GM11168 (cell line): ENCODE measurements at regions not wholly inside any gene's neighbourhood (a gene's known extent, or its start where the extent isn't known, plus 50 kb on each side); places are given as distances from the start of the nearest gene placed in this dataset.

ENCODE experiments used
- in situ Hi-C: fragments of 300-500 bp; cut with MboI; formaldehyde crosslinking; loops from one replicate; pipeline ENCODE4 v1.12.0; 2022; ENCODE audit warnings: low sequenced_read_pairs; ENCODE audit not compliant: unreplicated experiment

DNA sequence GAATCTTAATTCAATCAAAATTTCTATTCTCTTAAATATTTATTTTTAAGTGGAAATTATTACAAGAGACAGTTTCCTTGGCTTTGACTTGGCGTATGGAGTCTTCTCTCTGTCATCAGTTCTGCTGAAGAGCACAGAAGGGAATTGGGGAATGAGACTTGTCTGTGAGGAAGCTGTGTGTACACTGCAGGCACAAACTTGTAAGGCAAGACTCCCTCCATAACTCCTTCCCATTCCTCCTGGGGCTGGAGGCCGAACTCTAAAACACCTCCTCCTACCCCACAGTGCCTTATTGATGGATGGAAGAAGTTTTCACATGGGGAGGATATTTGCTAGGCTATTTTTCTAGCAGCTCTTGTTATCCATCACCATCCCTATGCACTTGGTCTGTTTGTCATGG, 187.4 kb upstream of the ELL2 start:
- in situ Hi-C loops, result no loop called here

DNA sequence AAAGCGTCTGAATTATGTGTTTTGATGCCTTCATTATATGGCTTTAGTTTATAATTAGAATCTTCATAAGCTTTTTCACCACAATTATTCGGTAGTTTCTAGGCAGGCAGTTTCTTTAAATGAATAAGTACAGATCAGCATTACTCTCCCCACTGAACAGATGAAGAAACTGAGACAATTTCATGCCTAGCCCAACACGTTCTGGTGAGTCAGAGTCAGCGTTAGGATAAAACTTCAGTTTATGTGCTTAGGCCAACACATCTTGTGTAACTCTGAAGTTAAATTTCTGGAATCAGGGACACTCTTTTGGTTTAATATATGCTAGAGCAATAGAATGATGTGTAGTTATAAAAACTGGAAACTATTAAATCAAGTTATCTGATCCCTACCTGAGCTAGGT, 186.7 kb upstream of the ELL2 start:
- in situ Hi-C loops, result no loop called here

GRCh38 chr5:96147866-96148265, 186.2 kb upstream of the ELL2 start:
- in situ Hi-C loops, result no loop called here

DNA sequence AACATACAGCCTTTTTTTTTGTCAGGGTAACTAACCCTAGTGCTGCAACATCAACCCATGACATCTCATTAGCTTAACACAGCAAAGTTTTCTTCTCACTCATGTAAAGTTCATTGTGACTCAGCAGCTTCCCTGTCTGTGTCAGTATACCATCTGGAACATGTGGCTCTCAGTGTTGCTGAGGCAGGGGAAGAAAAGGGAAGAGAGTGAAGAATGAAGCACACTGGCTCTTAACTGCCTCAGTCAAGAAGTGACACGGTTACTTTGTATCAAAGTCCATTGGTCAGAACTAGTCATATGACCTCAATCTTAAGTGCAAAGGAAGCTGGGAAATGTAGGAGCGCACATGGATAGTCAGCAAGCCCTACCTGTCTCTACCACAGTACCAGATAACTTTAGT, 185.0 kb upstream of the ELL2 start:
- in situ Hi-C loops, result no loop called here

DNA sequence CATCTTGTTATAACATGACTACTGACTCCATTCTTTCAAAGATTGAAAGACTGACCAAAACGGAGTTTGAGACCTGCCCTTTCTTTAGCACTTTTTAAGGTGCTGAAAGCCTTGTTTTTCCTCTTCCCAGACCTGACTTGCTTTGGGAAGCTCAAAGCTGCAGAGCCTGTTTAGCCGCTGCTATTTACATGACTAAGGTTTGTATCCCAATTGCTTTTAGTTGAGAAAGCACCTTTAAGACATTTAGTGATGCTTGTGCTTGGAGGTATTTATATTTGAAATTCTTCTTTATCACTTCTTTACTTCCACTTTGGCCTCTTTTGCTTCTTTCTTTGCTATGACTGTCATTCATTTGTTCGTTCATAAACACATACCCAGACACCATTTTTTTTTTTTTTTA, 182.6 kb upstream of the ELL2 start:
- in situ Hi-C loops, result no loop called here

- in situ Hi-C loops, result no loop called here
These were observed 181.8 kb upstream of the ELL2 start for GRCh38 chr5:96143450-96143849.

- in situ Hi-C loops, result no loop called here
These were observed 181.3 kb upstream of the ELL2 start for GRCh38 chr5:96142786-96143434.

DNA sequence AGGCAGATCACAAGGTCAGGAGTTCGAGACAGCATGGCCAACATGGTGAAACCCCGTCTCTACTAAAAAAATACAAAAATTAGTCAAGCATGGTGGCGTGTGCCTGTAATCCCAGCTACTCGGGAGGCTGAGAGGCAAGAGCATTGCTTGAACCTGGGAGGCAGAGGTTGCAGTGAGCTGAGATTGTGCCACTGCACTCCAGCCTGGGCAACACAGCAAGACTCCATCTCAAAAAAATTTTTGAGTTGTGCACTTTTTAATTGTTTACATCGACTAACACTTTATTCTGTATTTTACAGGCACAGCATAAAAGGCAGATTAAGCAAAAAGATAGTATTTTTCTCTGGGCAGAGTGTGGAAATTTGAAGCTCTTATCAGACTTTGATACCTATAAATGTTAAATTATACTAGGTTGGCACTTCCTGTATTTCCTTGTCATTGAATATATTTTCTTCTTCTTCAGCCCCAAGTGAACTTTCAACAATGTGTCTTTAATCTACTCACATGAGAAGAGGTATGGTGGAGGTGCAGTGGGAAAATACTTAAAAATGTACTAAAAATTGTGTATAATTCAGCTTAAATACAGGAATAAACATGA, 180.6 kb upstream of the ELL2 start:
- in situ Hi-C loops, result no loop called here

- in situ Hi-C loops, result no loop called here
These were observed 180.1 kb upstream of the ELL2 start for GRCh38 chr5:96141749-96142148.

- in situ Hi-C loops, result no loop called here
These were observed 178.8 kb upstream of the ELL2 start for GRCh38 chr5:96140496-96140895.

DNA sequence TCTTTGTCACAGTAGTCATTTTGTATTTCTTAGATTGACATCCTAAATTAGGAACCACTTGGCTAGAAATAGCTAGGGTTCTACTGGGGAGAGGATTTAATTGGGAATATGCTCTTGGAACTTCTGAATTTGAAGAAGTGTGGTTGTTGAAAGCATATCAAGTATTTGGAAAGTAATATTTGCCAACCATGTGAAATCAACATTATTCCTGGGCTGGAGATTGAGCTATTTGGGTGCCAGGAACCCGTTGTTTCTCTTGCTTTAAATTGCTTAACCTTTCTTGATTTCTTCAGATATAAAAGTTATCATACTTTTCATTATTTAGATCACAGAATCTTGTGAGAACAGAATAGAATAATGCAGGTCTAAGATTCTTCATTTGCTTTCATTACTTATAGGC, 178.4 kb upstream of the ELL2 start:
- in situ Hi-C loops, result no loop called here

DNA sequence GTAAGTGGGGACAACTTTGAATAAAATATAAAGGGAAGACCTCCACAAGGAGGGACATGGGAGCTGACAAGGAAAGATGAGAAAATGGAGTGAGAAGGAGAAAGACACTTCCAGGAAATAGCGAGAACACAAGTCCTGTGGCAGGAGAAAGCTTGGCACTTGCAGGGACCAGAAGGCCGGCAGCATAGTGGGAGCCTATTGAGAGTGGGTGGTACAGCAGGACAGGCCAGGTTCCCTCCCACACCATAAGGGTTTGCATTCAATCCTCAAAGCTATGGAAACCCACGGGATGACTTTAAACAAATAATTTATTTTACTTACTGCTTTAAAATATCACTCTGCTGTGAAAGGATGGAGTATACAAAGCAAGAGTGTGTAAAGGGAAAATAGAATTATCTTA, 173.2 kb upstream of the ELL2 start:
- in situ Hi-C loops, result no loop called here

DNA sequence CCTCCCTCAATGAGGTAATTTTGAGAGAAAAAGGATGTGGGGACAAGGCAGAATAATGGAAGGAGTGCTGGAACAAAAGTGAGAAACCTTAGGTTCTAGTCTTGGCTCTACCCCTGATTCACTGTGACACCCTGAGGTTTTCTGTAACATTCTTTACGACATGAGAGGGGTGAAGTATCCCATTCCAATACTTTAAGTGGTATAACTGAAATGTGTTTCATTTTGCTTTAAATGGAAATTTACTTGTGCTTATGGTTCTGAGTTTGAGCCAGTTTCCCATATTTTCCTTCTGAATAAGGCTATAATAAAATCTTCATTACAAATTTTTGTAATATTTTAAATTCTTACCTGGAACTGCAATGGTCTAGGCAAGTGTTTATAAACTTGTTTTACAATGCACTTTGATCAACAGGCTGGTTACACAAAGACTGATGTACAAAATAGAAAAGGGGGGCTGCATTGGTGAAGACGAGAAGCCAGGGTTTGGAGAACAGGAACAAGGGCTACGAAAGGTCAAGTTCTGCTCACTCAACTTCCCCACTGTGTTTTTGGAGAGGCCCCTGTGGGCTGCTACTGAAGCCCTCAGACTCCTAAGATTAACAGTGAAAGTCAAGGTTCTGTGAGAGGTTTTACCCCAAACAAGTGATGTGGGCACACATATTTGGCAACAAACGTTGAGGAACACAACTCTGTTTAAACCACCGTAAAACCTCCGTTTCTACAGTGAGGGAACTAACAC, 171.9 kb upstream of the ELL2 start:
- in situ Hi-C loops, result no loop called here

DNA sequence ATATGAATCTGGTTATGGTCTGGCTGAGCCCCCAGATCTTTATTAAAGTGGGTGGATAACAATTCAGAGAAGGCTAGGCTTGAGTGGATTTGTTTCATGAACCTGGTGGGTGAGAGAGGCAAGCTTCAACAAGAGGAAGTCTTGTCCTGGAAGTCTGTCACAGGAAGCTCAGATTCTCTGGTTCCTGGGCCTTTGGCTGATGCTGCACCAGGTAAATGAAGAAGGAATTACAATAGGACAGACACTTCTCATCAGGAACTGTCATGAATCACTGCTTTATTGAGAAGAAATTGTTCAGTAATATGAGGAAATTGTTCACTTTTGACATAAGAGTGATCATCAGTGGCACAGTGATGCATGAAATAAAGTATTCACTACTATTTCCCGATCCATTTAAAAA, 167.6 kb upstream of the ELL2 start:
- in situ Hi-C loops, result no loop called here

DNA sequence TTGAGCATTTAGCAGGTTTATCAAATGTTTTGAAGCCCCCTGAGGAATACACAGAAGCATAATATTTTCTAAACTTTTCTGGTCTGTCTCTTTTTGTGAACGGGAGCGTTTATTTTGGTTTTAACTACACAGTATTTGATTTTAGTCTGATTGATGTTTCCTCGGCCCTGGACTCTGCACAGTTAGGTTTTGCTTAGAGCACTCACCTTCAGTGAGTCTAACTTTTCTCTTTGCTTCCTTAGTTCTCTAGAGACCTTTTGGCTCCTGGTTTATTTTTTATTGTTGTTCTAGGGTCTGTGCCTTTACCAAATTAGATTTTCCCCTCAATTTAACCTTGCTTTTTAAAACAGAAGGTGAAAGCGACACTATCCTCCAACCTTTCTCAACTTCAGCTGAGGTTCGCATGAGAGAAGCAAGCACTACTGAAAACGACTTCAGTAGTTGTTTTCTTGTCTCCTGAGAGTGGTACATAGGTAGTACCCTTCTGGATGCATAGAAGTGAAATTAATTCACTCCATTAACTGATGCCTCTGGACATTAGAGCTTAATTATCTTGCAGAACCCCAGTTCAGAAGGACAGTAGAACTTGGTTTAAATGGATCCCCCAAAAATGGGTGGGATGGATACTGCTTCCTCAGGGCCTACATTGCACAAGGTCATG, 166.7 kb upstream of the ELL2 start:
- in situ Hi-C loops, result no loop called here

GRCh38 chr5:96127538-96127937, 165.9 kb upstream of the ELL2 start:
- in situ Hi-C loops, result no loop called here

DNA sequence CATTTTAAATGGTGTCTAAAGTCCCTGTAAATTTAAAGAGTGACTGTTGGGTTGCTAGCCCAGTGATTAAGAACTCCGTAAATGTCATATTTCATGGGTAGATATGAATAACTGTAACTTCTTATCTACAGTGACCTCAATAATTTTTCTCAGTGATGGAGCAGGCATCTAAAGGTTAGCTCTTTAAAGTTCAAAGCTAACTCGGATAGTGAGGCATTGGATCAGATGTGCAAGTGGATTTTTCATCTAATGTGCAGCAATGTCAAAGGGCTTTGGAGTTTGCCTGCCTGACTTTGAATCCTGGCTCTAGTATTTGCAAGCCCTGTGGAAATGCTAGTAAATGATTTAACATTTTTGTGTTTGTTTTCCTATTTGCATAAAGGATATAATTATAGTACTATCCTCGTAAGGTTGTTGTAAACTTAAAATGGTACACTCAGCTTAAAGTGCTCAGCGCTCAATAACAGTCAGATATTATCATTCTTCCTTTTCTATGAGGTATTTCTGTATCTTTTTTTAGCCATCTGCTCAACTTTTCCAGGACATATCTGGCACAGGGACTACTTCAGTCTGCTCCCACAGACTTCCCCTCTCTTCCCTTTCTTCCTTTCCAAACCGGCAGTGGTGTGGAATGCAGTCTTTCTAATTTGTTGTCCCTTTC, 163.7 kb upstream of the ELL2 start:
- in situ Hi-C loops, result no loop called here

DNA sequence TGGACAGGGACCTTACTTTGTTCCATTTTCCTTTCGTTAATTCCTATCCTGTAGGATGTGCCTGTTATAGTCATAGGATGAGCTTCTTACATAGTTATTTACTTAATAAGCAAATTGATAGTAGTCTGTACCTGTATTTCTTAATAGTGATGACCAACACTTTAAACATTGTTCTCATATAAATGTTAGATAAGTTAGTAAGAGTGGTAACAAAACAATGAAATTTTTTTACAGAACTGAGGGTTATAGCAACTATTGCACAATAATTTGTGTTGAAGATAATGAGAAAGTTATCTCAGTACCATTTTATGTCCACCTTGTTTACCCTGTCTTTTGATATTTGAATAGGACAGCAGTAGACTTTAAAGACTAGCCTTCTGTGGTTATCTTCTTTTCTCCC, 162.9 kb upstream of the ELL2 start:
- in situ Hi-C loops, result no loop called here

DNA sequence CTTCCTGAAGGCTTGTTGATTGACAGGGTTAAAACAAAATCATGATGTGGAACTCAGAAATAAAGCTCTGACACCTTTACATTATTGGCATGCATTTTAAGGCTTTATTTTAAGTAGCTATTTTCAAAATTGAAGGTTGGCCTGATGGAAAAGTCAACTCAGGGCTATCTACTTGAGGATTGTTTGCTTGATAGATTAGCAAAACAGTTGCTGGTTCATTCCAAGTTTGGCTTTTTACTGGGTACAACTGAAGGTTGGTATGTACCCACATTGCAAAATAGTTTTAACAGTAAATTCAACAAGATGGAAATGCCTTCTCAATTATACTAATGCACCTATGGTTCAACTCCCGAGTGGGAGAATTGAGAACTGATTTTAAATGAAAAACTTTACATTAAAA, 161.8 kb upstream of the ELL2 start:
- in situ Hi-C loops, result no loop called here

GRCh38 chr5:96121364-96121763, 159.7 kb upstream of the ELL2 start:
- in situ Hi-C loops, result no loop called here

DNA sequence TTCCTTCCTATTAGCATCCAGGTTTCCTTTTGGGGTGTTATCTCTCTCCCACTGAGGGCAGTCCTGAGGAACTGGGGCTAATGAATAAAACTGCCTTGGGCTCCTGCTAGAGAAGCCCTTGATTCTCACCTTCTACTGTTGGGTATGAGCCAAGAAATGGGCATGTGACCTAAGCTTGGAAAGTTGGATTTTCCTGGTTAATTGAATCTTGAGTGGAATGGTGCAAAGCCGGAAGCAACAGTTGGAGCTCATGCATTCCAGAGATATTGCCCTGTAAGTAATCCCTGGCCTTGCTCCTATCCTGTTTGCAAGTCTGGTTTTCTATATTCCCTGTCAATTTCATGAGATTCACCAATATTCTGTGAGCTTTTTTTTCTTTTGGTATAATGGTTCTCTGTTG, 158.5 kb upstream of the ELL2 start:
- in situ Hi-C loops, result no loop called here
